ENCODE measurements at regions not wholly inside any gene's neighbourhood (a gene's known extent, or its start where the extent isn't known, plus 50 kb on each side); places are given as distances from the start of the nearest gene placed in this dataset.

DNA sequence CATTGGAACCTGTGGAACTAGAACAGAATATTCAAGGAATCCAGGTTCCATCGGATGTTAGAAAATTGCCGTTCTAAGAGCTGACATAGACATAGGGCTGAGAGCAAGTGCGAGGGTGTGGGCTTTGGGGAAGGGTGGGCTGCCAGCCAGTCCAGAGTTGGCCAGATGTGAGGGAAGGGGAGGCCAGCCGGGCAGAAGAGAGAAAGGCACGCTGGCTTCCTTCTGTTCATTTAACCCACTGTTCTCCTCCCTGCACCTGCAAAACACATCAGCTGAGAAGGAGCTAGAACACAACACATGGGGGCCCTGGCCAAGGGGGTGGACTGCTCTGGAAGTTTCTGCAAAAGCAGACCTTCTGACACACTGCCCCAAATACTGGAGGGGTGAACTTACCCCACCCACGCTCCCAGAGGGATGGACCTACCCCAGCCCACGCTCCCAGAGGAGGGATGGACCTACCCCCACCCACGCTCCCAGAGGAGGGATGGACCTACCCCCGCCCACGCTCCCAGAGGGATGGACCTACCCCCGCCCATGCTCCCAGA lies 98.0 kb downstream of the SHANK2 start:
- TF ChIP-seq POLR2AphosphoS5 (IDR thresholded peaks at IDR 0.05; ENCODE audit: low read depth, low read length) (no peak), CREB1 (IDR thresholded peaks at IDR 0.05) (no peak)

Measured in H1 (cell line).